ENCODE measurements at regions not wholly inside any gene's neighbourhood (a gene's known extent, or its start where the extent isn't known, plus 50 kb on each side); places are given as distances from the start of the nearest gene placed in this dataset.

DNA sequence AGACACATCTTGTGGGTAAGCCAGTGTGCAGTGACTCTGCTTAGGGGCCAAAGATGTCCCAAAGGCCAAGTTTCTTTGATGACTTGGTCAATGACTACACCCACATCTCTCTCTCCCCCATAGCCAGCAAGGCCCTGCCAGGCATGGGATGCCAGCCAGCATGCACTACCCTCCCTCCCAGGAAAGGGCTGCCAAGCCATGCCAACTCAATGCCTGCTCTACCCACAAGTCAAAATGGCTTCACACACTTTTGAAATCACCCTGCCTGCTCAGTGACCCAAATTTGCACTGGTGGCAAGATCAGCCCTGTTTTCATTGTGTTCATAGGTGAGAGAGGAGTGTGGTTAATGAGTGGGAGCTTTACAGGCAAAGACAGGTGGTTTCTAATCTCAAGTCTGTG, 112.5 kb downstream of the MATN1 start:
- TF ChIP-seq POLR2AphosphoS5 (IDR thresholded peaks at IDR 0.05) (no peak), POLR2A (IDR thresholded peaks at IDR 0.05) (no peak)
- TF ChIP-seq, protein P1, sequence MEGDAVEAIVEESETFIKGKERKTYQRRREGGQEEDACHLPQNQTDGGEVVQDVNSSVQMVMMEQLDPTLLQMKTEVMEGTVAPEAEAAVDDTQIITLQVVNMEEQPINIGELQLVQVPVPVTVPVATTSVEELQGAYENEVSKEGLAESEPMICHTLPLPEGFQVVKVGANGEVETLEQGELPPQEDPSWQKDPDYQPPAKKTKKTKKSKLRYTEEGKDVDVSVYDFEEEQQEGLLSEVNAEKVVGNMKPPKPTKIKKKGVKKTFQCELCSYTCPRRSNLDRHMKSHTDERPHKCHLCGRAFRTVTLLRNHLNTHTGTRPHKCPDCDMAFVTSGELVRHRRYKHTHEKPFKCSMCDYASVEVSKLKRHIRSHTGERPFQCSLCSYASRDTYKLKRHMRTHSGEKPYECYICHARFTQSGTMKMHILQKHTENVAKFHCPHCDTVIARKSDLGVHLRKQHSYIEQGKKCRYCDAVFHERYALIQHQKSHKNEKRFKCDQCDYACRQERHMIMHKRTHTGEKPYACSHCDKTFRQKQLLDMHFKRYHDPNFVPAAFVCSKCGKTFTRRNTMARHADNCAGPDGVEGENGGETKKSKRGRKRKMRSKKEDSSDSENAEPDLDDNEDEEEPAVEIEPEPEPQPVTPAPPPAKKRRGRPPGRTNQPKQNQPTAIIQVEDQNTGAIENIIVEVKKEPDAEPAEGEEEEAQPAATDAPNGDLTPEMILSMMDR (IDR thresholded peaks at IDR 0.05 in 8 of 11, conservative IDR thresholded peaks at IDR 0.05 in 3 of 11), result no peak

All from spleen (tissue), 7 donors.